Suppressor macrophage (primary cell): ENCODE measurements at regions not wholly inside any gene's neighbourhood (a gene's known extent, or its start where the extent isn't known, plus 50 kb on each side); places are given as distances from the start of the nearest gene placed in this dataset.
A peak's percentile ranks its signal among the peaks of the same experiment; 100 is the strongest.
"Not testable (repeated sequence)": the region's sequence is repeated elsewhere in the genome, so short reads cannot be mapped to it uniquely, and the experiment has no call there.

Experiments
- DNase-seq, 4 experiments: peaks; one replicate each; pipeline ENCODE4 v3.0.0-alpha.2; 2020 to 2022

GRCh38 chr2:126106006-126106405, 550.0 kb upstream of the GYPC start:
- DNase-seq, result no peak

DNA sequence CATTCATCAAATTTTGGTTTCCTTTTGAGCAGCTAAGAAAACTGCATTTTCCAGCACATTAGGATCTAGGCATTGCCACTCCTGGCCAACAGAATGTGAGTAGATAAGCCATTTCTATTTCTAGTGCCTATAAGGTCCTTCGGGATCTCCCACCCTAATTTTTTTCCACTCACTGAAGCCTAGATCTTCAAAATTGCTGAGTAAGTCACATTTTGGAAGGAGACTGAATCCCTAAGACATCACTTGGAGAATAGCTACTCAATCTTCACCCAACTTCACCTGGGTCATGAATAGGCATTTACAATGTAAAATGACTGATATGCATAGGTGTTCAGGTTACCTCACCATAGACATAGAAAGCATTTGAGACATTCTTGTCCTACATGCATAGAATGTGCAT, 548.1 kb upstream of the GYPC start:
- no peak for DNase-seq

GRCh38 chr2:126115975-126116374, 540.0 kb upstream of the GYPC start:
- no peak for DNase-seq

DNA sequence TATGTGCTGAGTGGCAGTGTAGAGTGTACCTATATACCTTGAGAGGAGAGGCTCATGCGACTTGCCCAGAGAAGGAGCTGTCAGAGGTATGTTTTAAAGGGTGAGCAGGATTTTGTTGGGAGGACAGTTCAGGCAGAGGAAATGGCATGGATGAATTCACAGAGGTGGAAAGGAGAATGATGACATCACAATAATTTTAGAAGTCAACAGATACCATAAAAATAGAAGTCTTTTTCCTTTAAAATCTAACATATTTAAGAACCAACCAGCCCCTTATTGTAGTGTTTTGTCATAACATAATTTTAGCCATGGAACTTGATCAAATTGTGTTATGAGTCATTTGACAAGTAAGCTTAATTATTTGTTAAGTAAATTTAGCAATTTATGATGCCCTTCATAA, 538.1 kb upstream of the GYPC start:
- DNase-seq, result no peak

DNA sequence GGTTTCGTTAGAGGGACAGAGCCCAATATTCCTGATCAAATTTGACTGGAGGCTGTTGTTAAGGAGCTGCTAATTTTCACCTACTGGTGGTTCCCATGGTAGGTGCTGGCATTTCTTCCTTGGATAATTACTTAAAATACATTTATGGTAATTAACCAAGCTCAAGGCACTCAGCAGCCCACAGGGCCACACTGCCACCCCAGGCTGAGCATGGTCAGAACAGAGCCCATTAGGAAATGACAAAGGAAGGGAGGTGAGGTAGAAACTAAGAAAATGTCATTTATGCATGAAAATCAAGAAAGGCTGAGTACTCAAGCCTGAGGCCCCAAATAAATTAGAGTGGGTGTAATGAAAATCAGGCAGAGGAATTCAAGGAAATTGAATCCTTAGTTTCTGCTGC, 510.2 kb upstream of the GYPC start:
- no peak for DNase-seq

GRCh38 chr2:126154256-126154785, 501.6 kb upstream of the GYPC start:
- no peak for DNase-seq

GRCh38 chr2:126160950-126161349, 495.0 kb upstream of the GYPC start:
- DNase-seq, result not testable (repeated sequence)

GRCh38 chr2:126172631-126173184, 483.2 kb upstream of the GYPC start:
- DNase-seq, result no peak

DNA sequence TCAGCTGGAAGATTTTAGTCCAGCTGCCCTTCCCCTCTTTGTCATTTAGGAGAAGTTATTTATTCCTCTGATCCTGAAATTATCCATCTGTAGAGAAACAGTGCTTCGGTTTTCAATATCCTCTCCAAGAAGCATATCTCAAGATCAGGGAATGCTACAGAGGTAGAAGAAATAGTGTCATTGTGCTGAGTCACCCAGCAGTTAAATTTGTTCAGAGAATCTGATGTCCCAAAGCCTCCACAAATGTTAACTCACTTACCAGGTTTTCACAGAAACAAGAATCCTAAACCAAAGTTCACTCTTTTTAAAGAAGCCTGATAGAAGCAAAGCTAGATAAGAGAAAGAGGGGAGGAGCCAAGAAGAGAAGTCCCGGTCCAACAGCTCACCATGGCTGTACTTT, 480.7 kb upstream of the GYPC start:
- no peak for DNase-seq

DNA sequence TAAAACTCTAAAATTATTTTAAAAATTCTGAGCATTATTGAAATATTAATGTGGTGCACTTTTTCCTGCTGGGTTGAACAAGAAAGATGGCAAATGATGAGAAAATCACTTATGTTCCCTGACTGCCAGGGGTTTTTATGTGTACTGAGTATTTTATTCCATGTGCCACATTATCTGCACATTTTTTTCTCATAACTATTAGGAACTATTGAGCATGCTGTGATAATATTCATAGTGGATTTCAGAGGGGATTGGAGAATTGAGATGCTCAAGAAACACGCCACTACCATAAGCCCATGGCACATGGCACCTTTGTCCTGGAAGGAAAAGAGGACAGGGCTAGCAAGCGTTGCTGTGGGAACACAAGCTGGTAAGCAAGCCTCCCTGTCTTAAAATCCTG, 478.5 kb upstream of the GYPC start:
- no peak for DNase-seq

DNA sequence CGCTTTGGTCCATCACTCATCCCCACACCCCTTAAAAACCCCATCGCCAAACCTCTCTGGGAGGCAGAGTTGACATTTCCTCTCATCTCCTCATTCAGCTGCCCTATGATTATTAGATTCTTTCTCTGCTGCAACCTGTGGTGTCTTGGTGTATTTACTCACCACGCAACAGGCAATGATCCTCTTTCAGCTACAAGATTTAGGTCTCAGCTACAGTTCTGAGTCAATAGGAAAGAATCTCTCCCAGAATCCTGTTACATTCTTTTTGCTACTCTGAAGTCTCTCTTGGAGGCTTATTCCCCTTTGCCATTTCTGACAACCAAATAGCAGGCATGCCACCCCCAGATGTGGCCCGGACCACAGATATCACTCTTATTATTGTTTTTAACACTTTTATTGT, 468.3 kb upstream of the GYPC start:
- no peak for DNase-seq

DNA sequence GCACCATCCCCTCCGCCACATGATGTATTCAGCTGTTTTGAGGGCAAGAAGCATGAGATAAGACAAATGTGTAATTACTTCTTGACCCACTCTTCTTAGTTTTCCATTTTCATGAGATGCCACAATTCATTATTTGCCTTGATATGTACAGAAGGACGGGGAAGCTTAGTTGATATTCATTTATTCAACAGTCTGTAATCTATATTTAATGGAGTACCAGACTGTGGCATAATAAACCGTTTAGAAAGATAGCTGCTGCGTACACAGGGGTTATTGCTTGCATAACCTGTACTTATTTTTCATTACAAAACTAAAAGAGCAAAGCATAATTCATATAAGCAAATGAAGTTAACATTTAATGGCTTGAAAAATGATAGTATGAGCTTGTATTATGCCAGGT, 466.4 kb upstream of the GYPC start:
- DNase-seq, result no peak

- DNase-seq, result no peak
Observed at GRCh38 chr2:126200538-126200937, 455.4 kb upstream of the GYPC start.

DNA sequence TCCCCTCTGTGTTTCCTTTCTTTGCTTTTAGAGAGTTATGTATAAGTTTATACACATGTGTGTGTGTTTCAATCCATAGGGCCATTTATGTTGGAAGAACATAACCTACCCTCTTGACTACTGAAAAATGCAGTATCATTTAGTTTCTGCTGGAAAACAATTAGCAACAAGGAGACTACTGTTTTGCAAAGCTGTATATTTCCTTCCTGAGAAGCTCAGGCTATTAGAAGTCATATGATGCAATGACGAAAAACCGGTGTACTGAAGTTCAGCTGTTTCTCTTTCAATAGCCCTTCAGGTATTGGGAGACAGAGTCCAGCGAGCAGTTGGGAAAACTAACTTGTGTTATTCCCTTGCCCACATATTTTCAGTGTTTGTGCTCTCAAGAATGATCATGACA, 447.7 kb upstream of the GYPC start:
- no peak for DNase-seq

- no peak for DNase-seq
Observed at GRCh38 chr2:126212735-126213134, 443.2 kb upstream of the GYPC start.

DNA sequence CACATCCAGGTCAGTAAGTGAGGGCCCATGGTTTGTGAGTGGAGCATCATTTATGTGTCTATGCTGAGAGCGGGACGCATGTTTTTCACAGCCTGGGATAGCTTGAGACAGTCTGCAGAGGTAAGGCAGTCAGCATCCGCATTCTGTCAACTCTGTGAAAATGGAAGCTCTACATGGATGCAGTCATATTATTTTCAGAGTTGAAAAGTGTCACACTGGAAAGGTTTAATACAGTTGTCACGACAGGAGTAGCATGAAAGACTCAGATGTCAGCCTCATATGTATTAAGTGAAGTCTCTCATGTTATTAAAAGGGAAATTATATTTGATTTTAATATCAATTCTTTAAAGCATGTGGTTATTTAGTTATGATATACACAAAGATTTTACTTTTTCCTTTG, 436.9 kb upstream of the GYPC start:
- no peak for DNase-seq

GRCh38 chr2:126220331-126220730, 435.6 kb upstream of the GYPC start:
- no peak for DNase-seq

DNA sequence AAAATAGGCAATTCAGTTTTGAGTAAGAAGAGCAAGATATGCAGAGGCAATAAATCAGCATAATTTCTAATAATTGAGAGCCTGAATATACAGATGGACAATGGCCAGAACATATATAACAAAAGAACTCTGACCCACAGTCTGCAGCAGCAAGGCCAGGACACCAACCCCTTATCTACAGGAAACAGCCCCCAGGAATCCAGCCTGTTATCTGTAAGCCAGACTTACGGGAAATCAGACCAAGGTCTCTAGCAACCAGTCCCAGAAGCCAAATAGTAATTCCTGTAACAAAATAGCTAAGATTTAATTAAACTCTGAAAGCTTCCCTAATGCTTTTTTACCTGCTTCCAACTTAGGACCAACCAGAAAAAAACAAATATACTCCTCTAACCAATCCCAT, 434.5 kb upstream of the GYPC start:
- DNase-seq, result no peak

- no peak for DNase-seq
Observed at GRCh38 chr2:126222278-126222677, 433.7 kb upstream of the GYPC start.

DNA sequence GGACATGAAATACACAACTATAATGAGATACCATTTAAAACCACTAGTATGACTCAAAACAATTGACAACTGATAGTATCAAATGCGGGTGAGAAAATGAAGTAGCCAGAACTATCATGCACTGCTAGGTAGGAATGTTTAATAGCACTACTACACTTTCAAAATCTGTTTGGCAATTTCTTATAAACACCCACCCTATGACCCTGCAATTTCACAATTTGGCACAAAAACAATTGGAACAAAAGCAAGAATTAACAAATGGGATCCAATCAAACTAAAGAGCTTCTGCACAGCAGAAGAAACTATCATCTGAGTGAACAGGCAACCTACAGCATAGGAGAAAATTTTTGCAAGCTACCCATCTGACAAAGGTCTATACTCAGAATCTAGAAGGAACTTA, 431.2 kb upstream of the GYPC start:
- DNase-seq, result no peak

DNA sequence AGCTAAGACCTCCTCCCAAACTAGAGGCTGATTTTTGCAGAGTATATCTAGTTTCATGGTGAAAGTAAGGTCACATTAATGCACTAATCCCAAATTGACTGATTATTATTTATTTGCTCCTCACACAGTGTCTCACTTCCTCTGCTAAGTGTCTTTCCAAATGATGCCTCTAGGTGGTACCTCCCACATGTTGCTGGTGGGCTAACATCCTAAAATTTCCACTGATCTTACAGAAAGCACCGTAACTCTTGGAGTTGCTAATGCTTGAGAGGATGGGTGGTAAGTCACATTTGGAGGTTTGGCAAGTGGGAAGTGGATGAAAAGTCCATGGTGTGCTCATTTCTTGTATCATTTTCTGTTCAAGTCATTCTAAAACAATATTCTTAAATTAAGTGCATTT, 428.7 kb upstream of the GYPC start:
- peak in 1 of 4 experiments; percentile 9 for DNase-seq

GRCh38 chr2:126228531-126228930, 427.4 kb upstream of the GYPC start:
- no peak for DNase-seq

- no peak for DNase-seq
Observed at GRCh38 chr2:126238251-126238650, 417.7 kb upstream of the GYPC start.

- DNase-seq, result no peak
Observed at GRCh38 chr2:126239320-126239955, 416.5 kb upstream of the GYPC start.

DNA sequence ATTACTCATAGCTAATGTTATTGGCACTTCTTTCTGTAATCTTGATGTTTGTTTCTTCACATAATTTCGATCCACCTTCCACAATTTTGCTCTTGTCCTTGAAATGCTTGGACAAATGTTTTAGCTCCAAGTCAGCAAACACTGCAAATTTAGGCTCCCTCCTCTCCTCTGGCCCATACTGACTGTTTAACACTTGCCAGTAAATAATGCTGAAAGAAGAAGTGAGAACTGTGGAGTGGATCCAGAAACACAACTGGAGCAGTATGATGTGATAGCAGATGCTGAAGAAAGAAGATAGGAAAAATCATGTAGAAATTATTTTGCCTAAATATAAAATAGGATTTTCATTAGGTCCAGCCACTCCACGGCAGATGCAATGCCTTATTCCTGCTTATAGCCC, 415.0 kb upstream of the GYPC start:
- no peak for DNase-seq
